ENCODE measurements at regions not wholly inside any gene's neighbourhood (a gene's known extent, or its start where the extent isn't known, plus 50 kb on each side); places are given as distances from the start of the nearest gene placed in this dataset.

GRCh38 chr11:116567721-116568242, 205.0 kb downstream of the BUD13 start:
- FAIRE-seq (no peak), DNase-seq (no peak)
- intact Hi-C loops (cut with DNase I): no loop called here
- TF ChIP-seq CTCF (IDR thresholded peaks at IDR 0.05; ENCODE audit: borderline replicate concordance, extremely low read depth, insufficient read depth): no peak
- peaks cover 0 to 7% (median 3%) of the 10 kb centered on the region in 3 donors for H3K9me3 ChIP-seq (ENCODE audit: control insufficient read depth in 2 of 3, insufficient read depth in 1 of 3, low read length in 3 of 3)
- no peak overlapping the region for H3K9ac ChIP-seq (ENCODE audit: low read length in 3 of 3)
- H3K27ac ChIP-seq (ENCODE audit: low read depth in 2 of 2, low read length in 2 of 2): no peak overlapping the region
- H3K27me3 ChIP-seq (ENCODE audit: control insufficient read depth, insufficient read depth, low read length): no peaks in the 10 kb centered on the region
- H3K4me1 ChIP-seq (ENCODE audit: control insufficient read depth in 2 of 3, insufficient read depth in 2 of 3, low read depth in 1 of 3, low read length in 3 of 3): no peaks in the 10 kb centered on the region
- no peaks in the 10 kb centered on the region for H3K36me3 ChIP-seq (ENCODE audit: control insufficient read depth in 2 of 3, insufficient read depth in 3 of 3, low read length in 3 of 3)
- H3K4me3 ChIP-seq (ENCODE audit: low read length in 3 of 3): no peak overlapping the region

GRCh38 chr11:116563712-116564047, 209.1 kb downstream of the BUD13 start:
- H3K27ac ChIP-seq (ENCODE audit: low read depth in 2 of 2, low read length in 2 of 2): no peak overlapping the region
- H3K4me1 ChIP-seq (ENCODE audit: control insufficient read depth in 2 of 3, insufficient read depth in 2 of 3, low read depth in 1 of 3, low read length in 3 of 3): no peaks in the 10 kb centered on the region
- FAIRE-seq (no peak), DNase-seq (no peak)
- intact Hi-C loops (cut with DNase I): no loop called here
- H3K9ac ChIP-seq (ENCODE audit: low read length in 3 of 3): no peak overlapping the region
- H3K36me3 ChIP-seq (ENCODE audit: control insufficient read depth in 2 of 3, insufficient read depth in 3 of 3, low read length in 3 of 3): no peaks in the 10 kb centered on the region
- H3K27me3 ChIP-seq (ENCODE audit: control insufficient read depth, insufficient read depth, low read length): no peaks in the 10 kb centered on the region
- H3K4me3 ChIP-seq (ENCODE audit: low read length in 3 of 3): no peak overlapping the region
- TF ChIP-seq CTCF (IDR thresholded peaks at IDR 0.05; ENCODE audit: borderline replicate concordance, extremely low read depth, insufficient read depth): no peak
- H3K9me3 ChIP-seq (ENCODE audit: control insufficient read depth in 2 of 3, insufficient read depth in 1 of 3, low read length in 3 of 3): peaks cover 0 to 7% (median 3%) of the 10 kb centered on the region in 3 donors

GRCh38 chr11:116563028-116563711, 209.6 kb downstream of the BUD13 start:
- no peak for TF ChIP-seq CTCF (IDR thresholded peaks at IDR 0.05; ENCODE audit: borderline replicate concordance, extremely low read depth, insufficient read depth)
- no peak for FAIRE-seq
- intact Hi-C loops (cut with DNase I): no loop called here
- H3K27me3 ChIP-seq (ENCODE audit: control insufficient read depth, insufficient read depth, low read length): no peaks in the 10 kb centered on the region
- no peaks in the 10 kb centered on the region for H3K4me1 ChIP-seq (ENCODE audit: control insufficient read depth in 2 of 3, insufficient read depth in 2 of 3, low read depth in 1 of 3, low read length in 3 of 3)
- no peak overlapping the region for H3K9ac ChIP-seq (ENCODE audit: low read length in 3 of 3)
- no peak overlapping the region for H3K4me3 ChIP-seq (ENCODE audit: low read length in 3 of 3)
- peaks cover 0 to 7% (median 3%) of the 10 kb centered on the region in 3 donors for H3K9me3 ChIP-seq (ENCODE audit: control insufficient read depth in 2 of 3, insufficient read depth in 1 of 3, low read length in 3 of 3)
- DNase-seq: peak in 3 of 5 donors; percentile 15 to 26 (median 24)
- no peaks in the 10 kb centered on the region for H3K36me3 ChIP-seq (ENCODE audit: control insufficient read depth in 2 of 3, insufficient read depth in 3 of 3, low read length in 3 of 3)
- no peak overlapping the region for H3K27ac ChIP-seq (ENCODE audit: low read depth in 2 of 2, low read length in 2 of 2)
